ENCODE measurements at regions not wholly inside any gene's neighbourhood (a gene's known extent, or its start where the extent isn't known, plus 50 kb on each side); places are given as distances from the start of the nearest gene placed in this dataset.

DNA sequence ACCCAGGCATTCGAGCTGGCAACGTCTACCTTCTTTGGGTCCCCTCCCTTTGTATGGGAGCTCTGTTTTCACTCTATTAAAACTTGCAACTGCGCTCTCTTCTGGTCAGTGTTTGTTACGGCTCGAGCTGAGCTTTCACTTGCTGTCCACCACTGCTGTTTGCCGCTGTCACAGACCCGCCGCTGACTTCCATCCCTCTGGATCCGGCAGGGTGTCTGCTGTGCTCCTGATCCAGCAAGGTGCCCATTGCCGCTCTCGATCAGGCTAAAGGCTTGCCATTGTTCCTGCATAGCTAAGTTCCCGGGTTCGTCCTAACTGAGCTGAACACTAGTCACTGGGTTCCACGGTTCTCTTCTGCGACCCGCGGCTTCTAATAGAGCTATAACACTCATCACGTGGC is 183.5 kb upstream of the GALNTL6 start:
- DNase-seq: no peak

- DNase-seq: no peak
Measured at GRCh38 chr4:171629182-171629581, 184.0 kb upstream of the GALNTL6 start.

- no peak for DNase-seq
Measured at GRCh38 chr4:171626554-171626953, 186.7 kb upstream of the GALNTL6 start.

DNA sequence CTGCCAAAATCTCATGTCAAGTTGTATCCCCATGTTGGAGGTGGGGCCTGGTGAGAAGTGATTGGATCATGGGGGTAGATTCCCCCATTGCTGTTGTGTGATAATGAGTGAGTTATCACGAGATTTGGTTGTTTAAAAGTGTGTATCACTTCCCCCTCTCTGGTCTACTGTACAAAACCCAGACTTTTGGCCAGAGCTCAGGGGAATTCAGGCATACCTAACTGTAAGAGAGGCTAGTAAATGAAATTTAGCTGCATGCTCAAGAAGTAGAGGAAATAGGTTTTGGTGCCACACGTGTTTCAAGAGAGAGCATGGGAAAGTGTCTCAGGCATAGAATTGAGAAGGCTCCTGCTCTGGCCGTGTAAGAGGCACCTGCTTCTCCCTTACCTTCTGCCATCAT is 190.5 kb upstream of the GALNTL6 start:
- DNase-seq: no peak

- DNase-seq: no peak
Measured at GRCh38 chr4:171621646-171622045, 191.6 kb upstream of the GALNTL6 start.

- DNase-seq: no peak
Measured at GRCh38 chr4:171612907-171613306, 200.3 kb upstream of the GALNTL6 start.

- no peak for DNase-seq
Measured at GRCh38 chr4:171602638-171603355, 210.4 kb upstream of the GALNTL6 start.

DNA sequence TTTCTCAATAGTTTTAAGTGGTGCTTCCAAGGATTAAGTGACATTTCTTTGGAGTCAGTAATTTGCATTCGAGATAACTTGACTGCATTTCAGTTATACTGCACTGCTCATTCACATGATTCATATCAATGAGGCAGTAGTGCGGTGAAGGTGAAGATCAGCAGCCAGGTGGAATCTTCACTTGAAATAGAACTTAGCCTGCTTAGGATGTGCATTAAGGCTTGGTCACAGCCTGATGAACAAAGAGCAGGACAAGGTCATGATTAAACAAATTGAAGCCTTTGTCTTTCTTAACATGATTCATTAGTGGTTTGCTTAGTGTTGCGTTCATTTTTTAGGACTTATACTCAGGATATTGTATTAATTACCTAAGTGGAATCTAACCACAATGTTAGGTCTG is 212.1 kb upstream of the GALNTL6 start:
- no peak for DNase-seq

GRCh38 chr4:171599628-171600027 is 213.6 kb upstream of the GALNTL6 start:
- DNase-seq: no peak

GRCh38 chr4:171594293-171594692 is 218.9 kb upstream of the GALNTL6 start:
- DNase-seq: no peak

DNA sequence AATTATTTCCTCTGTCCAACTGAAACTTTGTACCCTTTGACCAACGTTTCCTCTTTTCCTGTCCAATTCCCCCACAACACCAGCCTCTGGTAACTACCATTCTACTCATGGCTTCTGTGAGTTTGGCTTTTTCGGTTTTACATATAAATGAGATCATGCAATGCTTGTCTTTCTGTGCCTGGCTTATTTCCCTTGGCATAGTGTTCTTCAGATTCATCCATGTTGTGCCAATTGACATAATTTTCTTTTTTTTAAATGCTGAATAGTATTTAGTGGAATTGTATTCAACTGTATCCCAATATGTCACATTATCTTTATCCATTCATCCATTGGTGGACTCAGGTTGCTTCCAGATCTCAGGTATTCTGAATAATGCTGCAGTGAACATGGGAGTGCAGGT is 222.5 kb upstream of the GALNTL6 start:
- DNase-seq: no peak

DNA sequence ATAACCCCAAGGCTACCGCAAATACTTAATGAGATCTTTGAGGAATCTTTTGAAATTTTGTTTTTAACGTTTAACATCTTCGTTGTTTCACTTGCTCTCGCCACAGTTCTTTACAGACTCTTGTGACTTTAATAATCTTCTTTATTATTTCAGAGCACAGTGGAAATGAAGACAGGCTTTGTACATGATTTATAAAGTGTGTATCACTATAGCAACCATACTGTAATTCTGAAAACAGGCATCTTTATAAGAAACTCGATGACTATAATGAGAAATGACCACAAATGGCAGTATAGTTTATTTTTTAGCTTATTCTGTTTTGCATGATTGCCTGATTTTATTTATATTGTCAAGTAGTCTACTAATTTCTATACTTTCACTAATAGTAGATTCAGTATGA is 224.4 kb upstream of the GALNTL6 start:
- DNase-seq: no peak

DNA sequence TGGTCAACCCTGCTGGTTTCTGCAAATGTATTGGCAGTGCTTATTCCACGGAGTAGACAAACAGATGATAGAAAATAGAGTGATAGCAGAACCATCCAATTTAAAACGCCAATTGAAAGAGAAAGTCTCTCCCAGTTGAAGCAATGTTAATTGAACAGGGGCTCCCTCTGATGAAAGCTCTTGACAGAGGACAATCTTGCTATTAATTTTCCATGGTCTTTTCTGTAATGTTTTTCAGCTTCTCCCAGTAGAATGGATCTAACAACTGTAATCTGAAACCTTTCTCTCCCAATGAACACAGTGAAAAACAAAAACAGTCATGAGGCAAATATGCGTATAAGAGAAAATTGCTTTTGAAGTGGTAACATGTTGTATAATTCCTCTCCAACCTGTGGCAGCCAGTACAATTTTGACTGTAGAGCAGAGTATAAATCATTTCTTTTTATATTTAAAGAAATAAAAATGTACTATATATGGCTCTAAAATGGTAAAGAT is 225.1 kb upstream of the GALNTL6 start:
- no peak for DNase-seq

GRCh38 chr4:171583790-171584189 is 229.4 kb upstream of the GALNTL6 start:
- no peak for DNase-seq

DNA sequence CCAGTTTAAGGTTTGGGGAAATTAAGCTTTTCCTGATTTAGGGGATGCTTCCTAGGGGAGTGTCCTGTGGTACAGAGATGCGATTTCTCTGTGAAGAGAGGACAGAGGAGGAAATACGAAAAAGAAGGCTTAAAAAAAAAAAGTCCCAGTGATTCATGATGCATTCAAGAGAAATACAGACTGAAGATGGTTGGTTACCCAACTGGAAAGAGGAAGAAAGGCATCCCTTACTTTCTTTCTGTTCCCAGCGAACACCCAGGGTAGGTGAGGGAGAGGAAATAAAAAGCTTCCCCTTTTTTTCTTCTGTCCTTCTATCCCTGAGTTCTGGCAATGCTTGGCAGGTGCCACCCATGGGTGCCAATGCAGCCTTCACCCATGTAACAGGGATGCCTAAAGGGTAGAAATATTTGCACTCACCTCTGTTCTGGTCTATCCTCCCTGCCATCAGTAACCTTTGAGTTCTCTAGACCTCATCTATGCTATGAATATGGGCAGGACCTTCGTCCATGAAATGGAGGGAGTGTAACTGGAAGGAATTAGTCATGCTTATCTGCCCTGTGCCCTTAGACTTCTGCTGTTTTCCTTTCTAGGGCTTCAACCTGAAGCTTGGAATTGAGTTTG is 230.1 kb upstream of the GALNTL6 start:
- no peak for DNase-seq

DNA sequence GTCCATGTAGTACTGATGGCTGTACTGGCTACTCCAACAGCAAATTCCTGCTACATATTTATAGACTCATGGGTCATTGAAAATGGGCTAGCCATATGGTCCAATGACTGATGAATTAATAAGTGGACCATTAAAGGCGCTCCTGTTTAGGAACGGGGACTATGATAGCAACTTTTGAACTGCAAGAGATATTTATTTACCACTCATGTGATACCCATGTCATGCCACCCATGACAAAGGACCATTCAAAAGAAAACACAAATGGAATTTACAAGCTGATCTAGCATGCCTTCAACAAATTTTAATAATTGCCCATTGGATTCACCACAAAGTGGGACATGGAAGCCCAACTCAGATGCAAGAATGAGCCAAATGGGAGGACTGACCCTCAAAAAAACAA is 240.0 kb upstream of the GALNTL6 start:
- no peak for DNase-seq

- DNase-seq: no peak
Measured at GRCh38 chr4:171565130-171565788, 247.9 kb upstream of the GALNTL6 start.

- DNase-seq: no peak
Measured at GRCh38 chr4:171561419-171561818, 251.8 kb upstream of the GALNTL6 start.

DNA sequence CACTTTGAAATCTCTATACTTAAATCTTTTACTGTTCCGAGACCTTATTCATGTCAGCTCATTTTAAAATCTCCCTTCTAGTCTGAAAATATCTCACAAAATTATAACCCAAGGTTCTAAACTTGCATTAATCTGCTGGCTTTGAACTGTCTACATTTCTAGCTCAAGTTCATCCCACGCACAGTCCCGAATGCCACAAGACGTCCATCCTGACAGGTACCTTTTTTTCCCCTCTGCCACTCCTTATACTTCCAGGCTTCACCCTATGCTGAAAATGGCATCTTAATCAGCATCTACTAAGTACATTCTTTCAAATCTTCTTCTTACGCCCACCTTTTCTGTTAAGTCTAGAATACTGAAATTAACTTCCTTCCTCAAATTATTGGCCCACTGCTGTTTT is 259.2 kb upstream of the GALNTL6 start:
- DNase-seq: no peak

- no peak for DNase-seq
Measured at GRCh38 chr4:171542640-171543039, 270.6 kb upstream of the GALNTL6 start.

DNA sequence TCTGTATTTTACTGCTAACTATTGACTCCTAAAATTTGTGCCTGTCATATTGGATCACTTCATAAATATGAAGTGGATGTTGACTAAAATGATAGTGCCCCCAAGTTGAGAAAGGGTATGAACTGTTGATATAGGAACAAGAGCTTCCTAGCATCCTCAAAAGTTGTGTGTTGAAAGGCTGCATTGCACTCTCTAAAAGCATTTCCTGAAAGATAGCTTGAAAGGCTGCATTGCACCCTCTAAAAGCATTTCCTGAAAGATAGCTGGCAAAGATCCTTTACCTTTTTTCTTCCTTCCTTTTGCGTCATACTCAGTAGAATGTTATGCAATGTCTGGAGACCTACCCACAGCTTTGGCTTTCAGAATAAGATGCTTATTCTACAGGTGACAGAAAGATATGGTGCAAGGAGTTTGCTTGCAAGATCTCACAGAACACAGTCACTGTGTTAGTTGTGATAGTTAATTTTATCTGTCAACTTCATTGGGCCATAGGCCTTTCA is 274.6 kb upstream of the GALNTL6 start:
- DNase-seq: no peak

GRCh38 chr4:171534391-171534790 is 278.8 kb upstream of the GALNTL6 start:
- no peak for DNase-seq

GRCh38 chr4:171532968-171533367 is 280.2 kb upstream of the GALNTL6 start:
- DNase-seq: no peak

GRCh38 chr4:171524903-171525302 is 288.3 kb upstream of the GALNTL6 start:
- DNase-seq: no peak
